Neural progenitor cell (in vitro differentiated cells): ENCODE measurements at regions not wholly inside any gene's neighbourhood (a gene's known extent, or its start where the extent isn't known, plus 50 kb on each side); places are given as distances from the start of the nearest gene placed in this dataset.

ENCODE experiments used
- EZH2 ChIP-seq: fragments of 200-600 bp; sonication (generic); IDR thresholded peaks from 2 replicates; pipeline ENCODE4 v1.6.1; 2017; ENCODE audit warnings: antibody characterized with exemption, mild to moderate bottlenecking, moderate library complexity
- EZH2phosphoT487 ChIP-seq: fragments of 200-600 bp; sonication (generic); IDR thresholded peaks from 2 replicates; pipeline ENCODE4 v1.6.1; 2017; ENCODE audit warnings: antibody characterized with exemption
- TF ChIP-seq, protein P1 (sequence below): fragments of 200-600 bp; sonication (generic); IDR thresholded peaks from 2 replicates; pipeline ENCODE4 v1.5.1; 2017; ENCODE audit warnings: antibody characterized with exemption, mild to moderate bottlenecking

DNA sequence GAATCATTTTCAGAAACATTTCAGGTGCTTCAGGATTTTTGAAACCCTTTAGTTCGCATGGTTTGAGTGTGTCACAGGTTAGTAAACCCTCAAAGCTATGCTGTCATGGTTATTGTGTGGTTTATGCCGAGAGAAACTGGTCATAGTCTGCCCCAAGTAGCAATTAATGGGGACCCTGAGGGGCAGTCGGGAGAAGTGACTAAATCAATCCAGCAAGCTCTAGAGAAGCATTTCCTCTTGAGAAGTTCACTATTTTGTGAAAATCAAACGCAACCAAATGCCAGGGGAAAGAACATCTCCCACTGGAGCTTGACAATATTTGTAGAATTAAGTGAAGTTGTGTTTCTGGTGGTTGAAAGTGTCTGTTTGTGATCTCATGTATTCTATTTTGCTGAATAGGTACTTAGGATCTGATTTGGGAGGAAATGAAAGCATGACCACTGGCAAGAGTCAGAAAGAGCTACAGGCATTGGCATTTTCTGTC lies 63.0 kb upstream of the BACH1 start:
- TF ChIP-seq, protein P1, sequence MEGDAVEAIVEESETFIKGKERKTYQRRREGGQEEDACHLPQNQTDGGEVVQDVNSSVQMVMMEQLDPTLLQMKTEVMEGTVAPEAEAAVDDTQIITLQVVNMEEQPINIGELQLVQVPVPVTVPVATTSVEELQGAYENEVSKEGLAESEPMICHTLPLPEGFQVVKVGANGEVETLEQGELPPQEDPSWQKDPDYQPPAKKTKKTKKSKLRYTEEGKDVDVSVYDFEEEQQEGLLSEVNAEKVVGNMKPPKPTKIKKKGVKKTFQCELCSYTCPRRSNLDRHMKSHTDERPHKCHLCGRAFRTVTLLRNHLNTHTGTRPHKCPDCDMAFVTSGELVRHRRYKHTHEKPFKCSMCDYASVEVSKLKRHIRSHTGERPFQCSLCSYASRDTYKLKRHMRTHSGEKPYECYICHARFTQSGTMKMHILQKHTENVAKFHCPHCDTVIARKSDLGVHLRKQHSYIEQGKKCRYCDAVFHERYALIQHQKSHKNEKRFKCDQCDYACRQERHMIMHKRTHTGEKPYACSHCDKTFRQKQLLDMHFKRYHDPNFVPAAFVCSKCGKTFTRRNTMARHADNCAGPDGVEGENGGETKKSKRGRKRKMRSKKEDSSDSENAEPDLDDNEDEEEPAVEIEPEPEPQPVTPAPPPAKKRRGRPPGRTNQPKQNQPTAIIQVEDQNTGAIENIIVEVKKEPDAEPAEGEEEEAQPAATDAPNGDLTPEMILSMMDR = no peak
- TF ChIP-seq EZH2phosphoT487 (no peak), EZH2 (no peak)
